Renal cortex interstitium (tissue), 11 donors: ENCODE measurements at regions not wholly inside any gene's neighbourhood (a gene's known extent, or its start where the extent isn't known, plus 50 kb on each side); places are given as distances from the start of the nearest gene placed in this dataset.
"Not testable (repeated sequence)": the region's sequence is repeated elsewhere in the genome, so short reads cannot be mapped to it uniquely, and the experiment has no call there.

Source experiments
- DNase-seq, 11 donors: peaks; one replicate each; pipeline ENCODE4 v3.0.0-alpha.2; 2013; ENCODE audit warnings: low read depth in 9 of 11, low spot score in 4 of 11; ENCODE audit errors: extremely low read depth in 1 of 11

- DNase-seq: not testable (repeated sequence)
Observed at GRCh38 chr20:26373066-26373465, 676.4 kb upstream of the ZNF337 start.

- no peak for DNase-seq
Observed at GRCh38 chr20:26354511-26354910, 657.9 kb upstream of the ZNF337 start.

- no peak for DNase-seq
Observed at GRCh38 chr20:26347396-26347795, 650.7 kb upstream of the ZNF337 start.

- DNase-seq: not testable (repeated sequence)
Observed at GRCh38 chr20:26340460-26341065, 643.9 kb upstream of the ZNF337 start.

GRCh38 chr20:26324177-26324576 lies 627.5 kb upstream of the ZNF337 start:
- no peak for DNase-seq

- no peak for DNase-seq
Observed at GRCh38 chr20:26315054-26315453, 618.4 kb upstream of the ZNF337 start.

- not testable (repeated sequence) for DNase-seq
Observed at GRCh38 chr20:26309720-26310119, 613.1 kb upstream of the ZNF337 start.

- DNase-seq: no peak
Observed at GRCh38 chr20:26308961-26309360, 612.3 kb upstream of the ZNF337 start.

- no peak for DNase-seq
Observed at GRCh38 chr20:26295006-26295405, 598.4 kb upstream of the ZNF337 start.

- DNase-seq: not testable (repeated sequence)
Observed at GRCh38 chr20:26288379-26289061, 591.9 kb upstream of the ZNF337 start.

GRCh38 chr20:26279238-26279637 lies 582.6 kb upstream of the ZNF337 start:
- no peak for DNase-seq

- no peak for DNase-seq
Observed at GRCh38 chr20:26277339-26277738, 580.7 kb upstream of the ZNF337 start.

- peak in 5 of 11 donors; percentile 1 to 18 (median 4) for DNase-seq
Observed at GRCh38 chr20:26276554-26277210, 580.0 kb upstream of the ZNF337 start.

- DNase-seq: not testable (repeated sequence)
Observed at GRCh38 chr20:26268762-26269161, 572.1 kb upstream of the ZNF337 start.

GRCh38 chr20:26260925-26261324 lies 564.3 kb upstream of the ZNF337 start:
- DNase-seq: not testable (repeated sequence)

- not testable (repeated sequence) for DNase-seq
Observed at GRCh38 chr20:26252311-26252975, 555.8 kb upstream of the ZNF337 start.

- DNase-seq: not testable (repeated sequence)
Observed at GRCh38 chr20:26251376-26251775, 554.7 kb upstream of the ZNF337 start.

GRCh38 chr20:26250249-26251114 lies 553.8 kb upstream of the ZNF337 start:
- DNase-seq: not testable (repeated sequence)

GRCh38 chr20:26243731-26244130 lies 547.1 kb upstream of the ZNF337 start:
- DNase-seq: no peak
